GM12891 (cell line): ENCODE measurements at regions not wholly inside any gene's neighbourhood (a gene's known extent, or its start where the extent isn't known, plus 50 kb on each side); places are given as distances from the start of the nearest gene placed in this dataset.

Experiments used
- DNase-seq: peaks from one replicate; pipeline ENCODE4 v3.0.0; 2011; ENCODE audit warnings: low spot score; ENCODE audit not compliant: insufficient read length
- FAIRE-seq: peaks from 2 replicates; lab custom pipeline; 2011; peaks lifted over from hg19 to GRCh38; lab: Jason Lieb, UNC
- PAX5 ChIP-seq: IDR thresholded peaks from 2 replicates; pipeline ENCODE4 v1.6.1; 2011; ENCODE audit warnings: low read length, moderate library complexity, mild to moderate bottlenecking; ENCODE audit not compliant: insufficient read depth, severe bottlenecking
- POLR2A ChIP-seq: IDR thresholded peaks from 2 replicates; pipeline ENCODE4 v1.6.1; 2011; ENCODE audit warnings: low read depth, low read length, control low read depth
- POLR2AphosphoS5 ChIP-seq: IDR thresholded peaks from 2 replicates; pipeline ENCODE4 v1.6.1; 2011; ENCODE audit warnings: low read depth, low read length, control low read depth
- POU2F2 ChIP-seq: IDR thresholded peaks from 2 replicates; pipeline ENCODE4 v1.6.1; 2011; ENCODE audit warnings: low read depth, mild to moderate bottlenecking, control low read depth, low read length, moderate library complexity
- SPI1 ChIP-seq: IDR thresholded peaks from 2 replicates; pipeline ENCODE4 v1.6.1; 2011; ENCODE audit warnings: low read depth, low read length, control low read depth
- TAF1 ChIP-seq: IDR thresholded peaks from 2 replicates; pipeline ENCODE4 v1.6.1; 2011; ENCODE audit warnings: low read depth, low read length, control low read depth

- FAIRE-seq (no peak), DNase-seq (no peak)
- TF ChIP-seq PAX5 (no peak), TAF1 (no peak), POU2F2 (no peak), SPI1 (no peak), POLR2AphosphoS5 (no peak), POLR2A (no peak)
Measured at GRCh38 chr22:27626675-27627443, 174.7 kb downstream of the MN1 start.

DNA sequence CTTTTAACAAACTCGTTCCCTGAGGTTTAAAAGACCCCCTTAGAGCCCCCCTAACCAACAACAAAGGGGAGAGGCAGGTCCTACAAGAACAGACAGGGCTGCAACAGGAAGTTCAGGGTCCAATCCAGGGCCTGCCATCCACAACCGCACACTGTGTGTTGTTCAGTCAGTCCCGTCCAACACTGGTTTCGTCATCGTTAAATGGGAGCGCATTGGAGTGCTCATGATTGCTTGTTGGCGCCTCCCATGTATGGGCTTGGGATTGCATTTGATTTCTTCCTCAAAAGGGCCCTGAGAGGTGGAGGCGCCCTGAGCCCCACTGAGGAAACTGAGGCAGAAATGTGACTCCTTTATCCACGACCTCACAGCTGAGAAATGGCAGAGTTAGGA is 174.1 kb downstream of the MN1 start:
- FAIRE-seq (no peak), DNase-seq (no peak)
- no peak for TF ChIP-seq TAF1
- no peak for TF ChIP-seq POU2F2
- no peak for TF ChIP-seq POLR2AphosphoS5
- TF ChIP-seq PAX5, result no peak

- no peak for TF ChIP-seq POU2F2
- TF ChIP-seq TAF1, result no peak
- no peak for TF ChIP-seq SPI1
- TF ChIP-seq POLR2A, result no peak
- TF ChIP-seq POLR2AphosphoS5, result no peak
- TF ChIP-seq PAX5, result no peak
- FAIRE-seq (no peak), DNase-seq (no peak)
Measured at GRCh38 chr22:27627901-27628300, 173.7 kb downstream of the MN1 start.

DNA sequence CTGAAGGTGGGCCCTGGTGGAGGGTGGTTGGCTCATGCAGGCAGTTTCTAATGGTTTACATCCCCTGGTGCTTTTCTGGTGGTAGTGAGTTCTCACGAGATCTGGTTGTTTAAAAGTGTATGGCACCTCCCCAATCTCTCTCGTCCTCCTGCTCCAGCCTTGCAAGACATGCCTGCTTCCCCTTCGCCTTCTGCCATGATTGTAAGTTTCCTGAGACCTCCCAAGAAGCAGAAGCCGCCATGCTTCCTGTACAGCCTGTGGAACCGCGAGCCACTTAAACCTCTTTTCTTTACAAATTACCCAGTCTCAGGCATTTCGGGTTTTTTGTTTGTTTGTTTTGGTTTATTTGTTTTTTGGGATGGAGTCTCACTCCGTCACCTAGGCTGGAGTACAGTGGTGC is 173.2 kb downstream of the MN1 start:
- no peak for TF ChIP-seq PAX5
- TF ChIP-seq POLR2AphosphoS5, result no peak
- TF ChIP-seq POU2F2, result no peak
- TF ChIP-seq TAF1, result no peak
- TF ChIP-seq POLR2A, result no peak
- TF ChIP-seq SPI1, result no peak
- FAIRE-seq (no peak), DNase-seq (no peak)

GRCh38 chr22:27628891-27629631 is 172.5 kb downstream of the MN1 start:
- no peak for TF ChIP-seq TAF1
- TF ChIP-seq POU2F2, result no peak
- FAIRE-seq (no peak), DNase-seq (no peak)

DNA sequence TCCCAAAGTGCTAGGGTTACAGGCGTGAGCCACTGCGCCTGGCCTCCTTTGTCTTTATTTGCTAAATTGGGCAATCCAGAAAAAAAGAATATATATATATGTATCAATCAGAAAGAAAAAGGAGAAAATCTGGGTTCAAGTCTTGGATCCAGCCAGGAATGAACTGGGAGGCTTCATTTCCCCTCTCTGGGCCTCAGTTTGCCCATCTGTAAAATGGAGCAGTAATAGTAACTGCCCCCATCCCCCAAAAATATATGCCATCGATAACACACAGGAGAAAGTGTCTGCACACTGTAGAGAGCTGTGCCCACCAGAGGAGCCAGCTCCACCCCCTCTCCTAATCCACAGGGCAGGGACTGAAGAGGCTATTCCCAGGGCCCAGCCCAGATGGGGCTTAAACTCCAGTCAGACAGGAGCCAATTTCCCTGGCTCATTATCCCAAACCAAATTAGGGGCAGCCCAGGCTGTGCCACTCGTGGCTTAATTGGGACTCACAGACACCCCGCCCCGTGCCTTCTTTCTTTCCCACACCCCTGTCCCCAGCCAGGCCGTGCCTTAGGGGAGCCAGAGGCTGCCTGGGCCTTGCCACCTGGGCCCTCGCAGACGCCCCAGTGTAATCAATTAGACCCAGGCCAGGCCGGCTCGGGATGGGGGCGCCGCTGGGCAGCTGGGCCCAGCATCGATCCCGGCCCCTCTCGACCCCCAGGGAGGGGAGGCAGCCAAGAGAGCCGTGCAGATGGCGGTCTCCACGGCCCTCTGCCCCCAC is 171.5 kb downstream of the MN1 start:
- FAIRE-seq (no peak), DNase-seq (no peak)
- TF ChIP-seq POU2F2 (no peak), PAX5 (no peak), SPI1 (no peak), TAF1 (no peak), POLR2A (no peak), POLR2AphosphoS5 (no peak)

DNA sequence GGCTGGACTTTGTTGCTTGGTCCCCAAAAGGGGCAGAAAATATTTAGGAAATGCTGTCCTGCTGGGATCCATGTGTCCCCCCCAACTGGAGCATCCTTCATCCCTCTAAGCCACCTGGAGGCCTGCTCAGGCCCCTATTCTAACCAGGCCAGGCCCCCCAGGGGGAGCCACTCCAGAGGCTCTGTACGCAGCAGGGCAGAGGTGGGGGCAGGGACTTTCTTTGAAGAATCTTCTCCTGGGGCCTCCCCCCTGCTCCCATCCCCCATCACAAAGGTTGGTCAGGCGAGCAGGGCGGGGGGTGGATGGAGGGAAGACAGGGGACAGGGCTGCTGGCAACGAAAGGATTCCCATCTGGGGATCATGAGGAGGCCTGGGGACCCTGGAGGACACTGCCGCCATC is 170.8 kb downstream of the MN1 start:
- DNase-seq (no peak), FAIRE-seq (no peak)
- TF ChIP-seq POLR2A, result no peak
- TF ChIP-seq SPI1, result no peak
- TF ChIP-seq POU2F2, result no peak
- TF ChIP-seq PAX5, result no peak
- TF ChIP-seq TAF1, result no peak
- TF ChIP-seq POLR2AphosphoS5, result no peak

GRCh38 chr22:27631641-27632040 is 169.9 kb downstream of the MN1 start:
- TF ChIP-seq TAF1, result no peak
- TF ChIP-seq SPI1, result no peak
- no peak for TF ChIP-seq POLR2A
- no peak for TF ChIP-seq POU2F2
- TF ChIP-seq POLR2AphosphoS5, result no peak
- no peak for TF ChIP-seq PAX5
- DNase-seq (no peak), FAIRE-seq (no peak)

- TF ChIP-seq POLR2A (no peak), SPI1 (no peak), POLR2AphosphoS5 (no peak)
- DNase-seq (no peak), FAIRE-seq (no peak)
Measured at GRCh38 chr22:27632451-27633295, 168.9 kb downstream of the MN1 start.
